HG02763 (cell line): ENCODE measurements at regions not wholly inside any gene's neighbourhood (a gene's known extent, or its start where the extent isn't known, plus 50 kb on each side); places are given as distances from the start of the nearest gene placed in this dataset.

ENCODE experiments used
- ATAC-seq: cut with Tn5 transposase; IDR thresholded peaks from one replicate; pipeline ENCODE4 v1.9.1; 2021; ENCODE audit warnings: mild to moderate bottlenecking, moderate library complexity; ENCODE audit not compliant: unreplicated experiment

GRCh38 chr5:161235569-161235968, 311.0 kb downstream of the GABRB2 start:
- ATAC-seq = no peak

- no peak for ATAC-seq
These were observed 313.0 kb downstream of the GABRB2 start for GRCh38 chr5:161233553-161233952.

GRCh38 chr5:161230221-161230620, 316.3 kb downstream of the GABRB2 start:
- ATAC-seq = no peak

- no peak for ATAC-seq
These were observed 326.7 kb downstream of the GABRB2 start for GRCh38 chr5:161219816-161220215.

- ATAC-seq = no peak
These were observed 329.6 kb downstream of the GABRB2 start for GRCh38 chr5:161216877-161217276.

GRCh38 chr5:161212123-161212712, 334.3 kb downstream of the GABRB2 start:
- ATAC-seq = no peak

- no peak for ATAC-seq
These were observed 345.0 kb downstream of the GABRB2 start for GRCh38 chr5:161201558-161201957.

GRCh38 chr5:161190778-161191177, 338.8 kb upstream of the ATP10B start:
- ATAC-seq = no peak

- no peak for ATAC-seq
These were observed 338.1 kb upstream of the ATP10B start for GRCh38 chr5:161190086-161190485.

- ATAC-seq = no peak
These were observed 337.4 kb upstream of the ATP10B start for GRCh38 chr5:161189452-161189851.

- ATAC-seq = no peak
These were observed 331.5 kb upstream of the ATP10B start for GRCh38 chr5:161183559-161183958.

GRCh38 chr5:161176221-161176620, 324.2 kb upstream of the ATP10B start:
- no peak for ATAC-seq

GRCh38 chr5:161169776-161170175, 317.8 kb upstream of the ATP10B start:
- ATAC-seq = no peak

GRCh38 chr5:161167016-161167767, 315.2 kb upstream of the ATP10B start:
- no peak for ATAC-seq

GRCh38 chr5:161165998-161166660, 314.1 kb upstream of the ATP10B start:
- no peak for ATAC-seq

GRCh38 chr5:161157925-161158324, 305.9 kb upstream of the ATP10B start:
- no peak for ATAC-seq

GRCh38 chr5:161155451-161155850, 303.4 kb upstream of the ATP10B start:
- ATAC-seq = no peak

GRCh38 chr5:161152415-161152940, 300.5 kb upstream of the ATP10B start:
- no peak for ATAC-seq

- ATAC-seq = no peak
These were observed 298.5 kb upstream of the ATP10B start for GRCh38 chr5:161150441-161150988.

GRCh38 chr5:161149078-161149477, 297.1 kb upstream of the ATP10B start:
- no peak for ATAC-seq

GRCh38 chr5:161138751-161139455, 286.9 kb upstream of the ATP10B start:
- no peak for ATAC-seq
